Esophagus squamous epithelium (tissue), 5 donors: ENCODE measurements at regions not wholly inside any gene's neighbourhood (a gene's known extent, or its start where the extent isn't known, plus 50 kb on each side); places are given as distances from the start of the nearest gene placed in this dataset.

ENCODE experiments used
- DNase-seq: peaks from one replicate; lab custom pipeline; 2025; lab: John Stamatoyannopoulos, UW
- H3K27ac ChIP-seq, 4 donors: fragments of 200-600 bp; sonication (generic); one replicate each; pipeline ENCODE4 v1.5.1; 2016 to 2019; ENCODE audit warnings: mild to moderate bottlenecking in 1 of 4
- H3K27me3 ChIP-seq, 4 donors: fragments of 200-600 bp; sonication (generic); 1 replicate in 3 of 4; 2 replicates in 1 of 4; pipeline versions ENCODE4 v1.5.1 to v1.6.0; 2017 to 2021; ENCODE audit warnings: antibody characterized with exemption in 1 of 4
- H3K36me3 ChIP-seq, 3 donors: fragments of 200-600 bp; sonication (generic); one replicate each; pipeline ENCODE4 v1.5.1; 2016 to 2019
- H3K4me1 ChIP-seq, 3 donors: fragments of 200-600 bp; sonication (generic); one replicate each; pipeline ENCODE4 v1.5.1; 2017 to 2019
- H3K4me3 ChIP-seq, 4 donors: fragments of 200-600 bp; sonication (generic); 1 replicate in 3 of 4; 2 replicates in 1 of 4; pipeline ENCODE4 v1.5.1; 2016 to 2019; ENCODE audit warnings: mild to moderate bottlenecking in 2 of 4, moderate library complexity in 1 of 4
- H3K9me3 ChIP-seq, 3 donors: fragments of 200-600 bp; sonication (generic); one replicate each; pipeline ENCODE4 v1.5.1; 2016 to 2019
- CTCF ChIP-seq, 6 experiments: fragments of 450-650 bp in 4 of 6; fragments of 200-600 bp in 2 of 6; sonication (generic) in 2 of 6; IDR thresholded peaks; one replicate each; pipeline ENCODE4 v1.5.1; 2016 to 2019; ENCODE audit warnings: antibody characterized with exemption in 6 of 6, mild to moderate bottlenecking in 4 of 6, moderate library complexity in 4 of 6
- POLR2A ChIP-seq, 4 donors: fragments of 450-650 bp; IDR thresholded peaks; one replicate each; pipeline ENCODE4 v1.6.1; 2017; ENCODE audit warnings: antibody characterized with exemption in 4 of 4, mild to moderate bottlenecking in 4 of 4, moderate library complexity in 3 of 4
- WGBS, 2 donors: methylation state at CpG; one replicate each; pipeline ENCODE4 v1.1.5; 2018; 5-methylcytosine and 5-hydroxymethylcytosine counted together
- intact Hi-C: fragments of 100-400 bp; cut with DNase I; formaldehyde crosslinking; loops from one replicate; pipeline ENCODE4 v1.15.0; 2022
- donor health status: DM: yes; HTN: yes; CAD: no.

GRCh38 chr13:103788061-103788652, 721.9 kb upstream of the SLC10A2 start:
- WGBS, 2 donors, result 62 to 70% methylated on average over 2 of the region's 2 CpGs

GRCh38 chr13:103772576-103772975, 706.4 kb upstream of the SLC10A2 start:
- H3K9me3 ChIP-seq, result no peaks in the 10 kb centered on the region
- H3K36me3 ChIP-seq, result no peaks in the 10 kb centered on the region
- no peak for DNase-seq
- H3K27ac ChIP-seq, result no peak overlapping the region
- WGBS, 2 donors, result 80 to 83% methylated on average over 8 of the region's 8 CpGs
- intact Hi-C loops, result no loop called here
- H3K27me3 ChIP-seq, result no peaks in the 10 kb centered on the region
- no peak overlapping the region for H3K4me3 ChIP-seq
- no peak for TF ChIP-seq POLR2A (IDR thresholded peaks at IDR 0.05)
- TF ChIP-seq CTCF (IDR thresholded peaks at IDR 0.05), result no peak
- H3K4me1 ChIP-seq, result no peaks in the 10 kb centered on the region

More at GRCh38 chr13:103788061-103788652, 721.9 kb upstream of the SLC10A2 start:
- DNase-seq, result no peak
- Histone ChIP-seq H3K4me1 (no peaks in the 10 kb centered on the region), H3K36me3 (no peaks in the 10 kb centered on the region), H3K27ac (no peak overlapping the region), H3K27me3 (no peaks in the 10 kb centered on the region), H3K9me3 (no peaks in the 10 kb centered on the region), H3K4me3 (no peak overlapping the region)
- no peak for TF ChIP-seq POLR2A (IDR thresholded peaks at IDR 0.05)
- TF ChIP-seq CTCF (IDR thresholded peaks at IDR 0.05), result no peak
- intact Hi-C loops, result no loop called here

- Histone ChIP-seq H3K36me3 (no peaks in the 10 kb centered on the region), H3K27ac (no peak overlapping the region), H3K4me1 (no peaks in the 10 kb centered on the region), H3K4me3 (no peak overlapping the region), H3K9me3 (no peaks in the 10 kb centered on the region), H3K27me3 (no peaks in the 10 kb centered on the region)
- no peak for DNase-seq
- no peak for TF ChIP-seq CTCF (IDR thresholded peaks at IDR 0.05)
- TF ChIP-seq POLR2A (IDR thresholded peaks at IDR 0.05), result no peak
- 73 to 85% methylated on average over 3 of the region's 3 CpGs for WGBS, 2 donors
- intact Hi-C loops, result no loop called here
Measured at GRCh38 chr13:103762523-103762922, 696.3 kb upstream of the SLC10A2 start.

GRCh38 chr13:103759361-103759760, 693.1 kb upstream of the SLC10A2 start:
- H3K36me3 ChIP-seq, result no peaks in the 10 kb centered on the region
- no peaks in the 10 kb centered on the region for H3K27me3 ChIP-seq
- TF ChIP-seq POLR2A (IDR thresholded peaks at IDR 0.05) (no peak), CTCF (IDR thresholded peaks at IDR 0.05) (no peak)
- H3K27ac ChIP-seq, result no peak overlapping the region
- no peak for DNase-seq
- WGBS, 2 donors, result 52 to 56% methylated on average over 7 of the region's 7 CpGs
- no peaks in the 10 kb centered on the region for H3K9me3 ChIP-seq
- H3K4me1 ChIP-seq, result no peaks in the 10 kb centered on the region
- intact Hi-C loops, result no loop called here
- H3K4me3 ChIP-seq, result no peak overlapping the region

- intact Hi-C loops, result no loop called here
- Histone ChIP-seq H3K27me3 (no peaks in the 10 kb centered on the region), H3K4me1 (no peaks in the 10 kb centered on the region), H3K36me3 (no peaks in the 10 kb centered on the region), H3K4me3 (no peak overlapping the region), H3K9me3 (no peaks in the 10 kb centered on the region), H3K27ac (no peak overlapping the region)
- DNase-seq, result no peak
- 88 to 91% methylated on average over 1 of the region's 1 CpG for WGBS, 2 donors
- TF ChIP-seq CTCF (IDR thresholded peaks at IDR 0.05) (no peak), POLR2A (IDR thresholded peaks at IDR 0.05) (no peak)
Measured at GRCh38 chr13:103758222-103758621, 692.0 kb upstream of the SLC10A2 start.
